ENCODE measurements at regions not wholly inside any gene's neighbourhood (a gene's known extent, or its start where the extent isn't known, plus 50 kb on each side); places are given as distances from the start of the nearest gene placed in this dataset.

DNA sequence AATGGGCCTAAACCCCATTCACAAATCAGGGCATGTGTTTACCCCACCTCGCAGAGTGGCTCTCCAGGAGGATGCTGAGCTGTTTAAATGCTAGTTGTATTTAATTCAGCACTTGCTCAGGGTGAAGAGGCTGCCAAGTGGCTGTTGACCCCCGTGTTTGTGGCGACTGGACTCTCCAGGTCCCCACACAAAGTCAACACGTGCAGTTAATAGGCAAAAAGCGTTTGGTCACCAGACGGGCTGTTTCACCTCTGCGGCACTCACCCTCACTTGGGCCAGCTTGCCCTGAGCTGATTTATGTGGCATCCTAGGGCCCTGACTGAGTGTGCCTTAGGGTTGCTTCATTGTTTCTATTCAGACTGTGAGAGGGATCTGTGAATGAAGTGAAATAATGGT lies 152.3 kb downstream of the GAS1 start:
- TF ChIP-seq ZFP30 (CRISPR knock-in tag; IDR thresholded peaks at IDR 0.05): no peak
- TF ChIP-seq, protein P1, sequence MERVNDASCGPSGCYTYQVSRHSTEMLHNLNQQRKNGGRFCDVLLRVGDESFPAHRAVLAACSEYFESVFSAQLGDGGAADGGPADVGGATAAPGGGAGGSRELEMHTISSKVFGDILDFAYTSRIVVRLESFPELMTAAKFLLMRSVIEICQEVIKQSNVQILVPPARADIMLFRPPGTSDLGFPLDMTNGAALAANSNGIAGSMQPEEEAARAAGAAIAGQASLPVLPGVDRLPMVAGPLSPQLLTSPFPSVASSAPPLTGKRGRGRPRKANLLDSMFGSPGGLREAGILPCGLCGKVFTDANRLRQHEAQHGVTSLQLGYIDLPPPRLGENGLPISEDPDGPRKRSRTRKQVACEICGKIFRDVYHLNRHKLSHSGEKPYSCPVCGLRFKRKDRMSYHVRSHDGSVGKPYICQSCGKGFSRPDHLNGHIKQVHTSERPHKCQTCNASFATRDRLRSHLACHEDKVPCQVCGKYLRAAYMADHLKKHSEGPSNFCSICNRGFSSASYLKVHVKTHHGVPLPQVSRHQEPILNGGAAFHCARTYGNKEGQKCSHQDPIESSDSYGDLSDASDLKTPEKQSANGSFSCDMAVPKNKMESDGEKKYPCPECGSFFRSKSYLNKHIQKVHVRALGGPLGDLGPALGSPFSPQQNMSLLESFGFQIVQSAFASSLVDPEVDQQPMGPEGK (CRISPR knock-in tag; IDR thresholded peaks at IDR 0.05; ENCODE audit: borderline replicate concordance): no peak
